ENCODE measurements at regions not wholly inside any gene's neighbourhood (a gene's known extent, or its start where the extent isn't known, plus 50 kb on each side); places are given as distances from the start of the nearest gene placed in this dataset.

- no peak for DNase-seq (ENCODE audit: low read depth, low spot score)
- intact Hi-C loops (cut with micrococcal nuclease), result no loop called here
- Histone ChIP-seq H3K9me3 (ENCODE audit: control insufficient read depth in 1 of 2, insufficient read depth in 1 of 2, low read depth in 1 of 2, low read length in 2 of 2) (no peaks in the 10 kb centered on the region), H4K20me1 (ENCODE audit: insufficient read depth) (no peaks in the 10 kb centered on the region), H2AFZ (ENCODE audit: low read depth, low read length, poor library complexity, severe bottlenecking) (no peak overlapping the region), H3K36me3 (ENCODE audit: control insufficient read depth in 1 of 2, insufficient read depth in 2 of 2, low read length in 2 of 2) (no peaks in the 10 kb centered on the region), H3K4me2 (ENCODE audit: low read length) (no peak overlapping the region), H3K4me3 (replicated peaks in 1 of 2; ENCODE audit: low read depth in 1 of 2, low read length in 2 of 2) (no peak overlapping the region), H3K79me2 (ENCODE audit: insufficient read depth, low read length) (no peaks in the 10 kb centered on the region), H3K9ac (ENCODE audit: low read length) (no peak overlapping the region), H3K9me2 (ENCODE audit: insufficient read depth) (no peaks in the 10 kb centered on the region), H3K27me3 (ENCODE audit: insufficient read depth, low read length) (no peaks in the 10 kb centered on the region), H3K27ac (ENCODE audit: low read depth, low read length) (no peak overlapping the region), H3K4me1 (ENCODE audit: control insufficient read depth in 1 of 2, insufficient read depth in 2 of 2, low read length in 2 of 2) (peaks cover 5 to 25% of the 10 kb centered on the region in 2 experiments; a peak in 3 of 4 replicates)
- no TSS peak for BruUV-seq (replicated peaks)
- CTCF ChIA-PET, result no interaction called here
- POLR2A ChIA-PET, result no interaction called here
- no peak for ATAC-seq
- RAD21 ChIA-PET (ENCODE audit: low non-redundant PET in 1 of 2, low total read pairs in 2 of 2, uncharacterized antibody in 2 of 2, unreplicated experiment in 2 of 2), result no interaction called here
- TF ChIP-seq EGR1 (IDR thresholded peaks at IDR 0.05; ENCODE audit: low read depth) (no peak), YY1 (IDR thresholded peaks at IDR 0.05; ENCODE audit: extremely low read depth, insufficient replicate concordance, low read depth, low read length) (no peak), ATF3 (IDR thresholded peaks at IDR 0.05) (no peak), ZBTB33 (IDR thresholded peaks at IDR 0.05; ENCODE audit: extremely low read depth, insufficient replicate concordance, low read length) (no peak), MAX (IDR thresholded peaks at IDR 0.05) (no peak), REST (IDR thresholded peaks at IDR 0.05; ENCODE audit: low read depth) (no peak), POLR2A (IDR thresholded peaks at IDR 0.05; ENCODE audit: borderline replicate concordance, extremely low read depth, insufficient read depth, insufficient read length) (no peak), ELF1 (IDR thresholded peaks at IDR 0.05; ENCODE audit: borderline replicate concordance, low read depth) (no peak), EZH2 (IDR thresholded peaks at IDR 0.05) (no peak), CBX3 (IDR thresholded peaks at IDR 0.05; ENCODE audit: low read depth) (no peak), JUND (IDR thresholded peaks at IDR 0.05) (no peak), FOSL1 (IDR thresholded peaks at IDR 0.05; ENCODE audit: low read depth) (no peak)
These were observed 84.4 kb downstream of the UNC5CL start for GRCh38 chr6:40954446-40955177.

All from HCT116 (cell line).